ENCODE measurements at regions not wholly inside any gene's neighbourhood (a gene's known extent, or its start where the extent isn't known, plus 50 kb on each side); places are given as distances from the start of the nearest gene placed in this dataset.
"Not testable (repeated sequence)": the region's sequence is repeated elsewhere in the genome, so short reads cannot be mapped to it uniquely, and the experiment has no call there.

GRCh38 chr4:129676934-129677333 lies 581.0 kb downstream of the C4orf33 start:
- DNase-seq (ENCODE audit: low read depth), result no peak

- no peak for DNase-seq (ENCODE audit: low read depth)
Measured at GRCh38 chr4:129682586-129682985, 586.6 kb downstream of the C4orf33 start.

- no peak for DNase-seq (ENCODE audit: low read depth)
Measured at GRCh38 chr4:129707949-129708348, 612.0 kb downstream of the C4orf33 start.

GRCh38 chr4:129708784-129709183 lies 612.8 kb downstream of the C4orf33 start:
- no peak for DNase-seq (ENCODE audit: low read depth)

- no peak for DNase-seq (ENCODE audit: low read depth)
Measured at GRCh38 chr4:129738175-129738574, 642.2 kb downstream of the C4orf33 start.

GRCh38 chr4:129747756-129748155 lies 651.8 kb downstream of the C4orf33 start:
- DNase-seq (ENCODE audit: low read depth), result no peak

- no peak for DNase-seq (ENCODE audit: low read depth)
Measured at GRCh38 chr4:129748991-129749390, 653.0 kb downstream of the C4orf33 start.

GRCh38 chr4:129751646-129752045 lies 655.7 kb downstream of the C4orf33 start:
- no peak for DNase-seq (ENCODE audit: low read depth)

GRCh38 chr4:129783596-129783995 lies 687.6 kb downstream of the C4orf33 start:
- DNase-seq (ENCODE audit: low read depth), result no peak

- no peak for DNase-seq (ENCODE audit: low read depth)
Measured at GRCh38 chr4:129788486-129788885, 692.5 kb downstream of the C4orf33 start.

GRCh38 chr4:129804461-129804981 lies 708.6 kb downstream of the C4orf33 start:
- DNase-seq (ENCODE audit: low read depth), result no peak

GRCh38 chr4:129806986-129807385 lies 711.0 kb downstream of the C4orf33 start:
- no peak for DNase-seq (ENCODE audit: low read depth)

GRCh38 chr4:129808242-129808641 lies 712.3 kb downstream of the C4orf33 start:
- no peak for DNase-seq (ENCODE audit: low read depth)

GRCh38 chr4:129821073-129821472 lies 725.1 kb downstream of the C4orf33 start:
- no peak for DNase-seq (ENCODE audit: low read depth)

- no peak for DNase-seq (ENCODE audit: low read depth)
Measured at GRCh38 chr4:129821963-129822362, 726.0 kb downstream of the C4orf33 start.

GRCh38 chr4:129822701-129823100 lies 726.7 kb downstream of the C4orf33 start:
- DNase-seq (ENCODE audit: low read depth), result no peak

- no peak for DNase-seq (ENCODE audit: low read depth)
Measured at GRCh38 chr4:129823105-129823504, 727.2 kb downstream of the C4orf33 start.

- DNase-seq (ENCODE audit: low read depth), result no peak
Measured at GRCh38 chr4:129829373-129829772, 733.4 kb downstream of the C4orf33 start.

GRCh38 chr4:129839687-129840086 lies 743.7 kb downstream of the C4orf33 start:
- DNase-seq (ENCODE audit: low read depth), result no peak

- DNase-seq (ENCODE audit: low read depth), result no peak
Measured at GRCh38 chr4:129842096-129842495, 746.1 kb downstream of the C4orf33 start.

GRCh38 chr4:129852434-129852833 lies 756.5 kb downstream of the C4orf33 start:
- no peak for DNase-seq (ENCODE audit: low read depth)

- not testable (repeated sequence) for DNase-seq (ENCODE audit: low read depth)
Measured at GRCh38 chr4:129853685-129854467, 757.9 kb downstream of the C4orf33 start.

GRCh38 chr4:129862461-129862860 lies 766.5 kb downstream of the C4orf33 start:
- DNase-seq (ENCODE audit: low read depth), result no peak

GRCh38 chr4:129863206-129863605 lies 767.3 kb downstream of the C4orf33 start:
- no peak for DNase-seq (ENCODE audit: low read depth)
